ENCODE measurements at regions not wholly inside any gene's neighbourhood (a gene's known extent, or its start where the extent isn't known, plus 50 kb on each side); places are given as distances from the start of the nearest gene placed in this dataset.

DNA sequence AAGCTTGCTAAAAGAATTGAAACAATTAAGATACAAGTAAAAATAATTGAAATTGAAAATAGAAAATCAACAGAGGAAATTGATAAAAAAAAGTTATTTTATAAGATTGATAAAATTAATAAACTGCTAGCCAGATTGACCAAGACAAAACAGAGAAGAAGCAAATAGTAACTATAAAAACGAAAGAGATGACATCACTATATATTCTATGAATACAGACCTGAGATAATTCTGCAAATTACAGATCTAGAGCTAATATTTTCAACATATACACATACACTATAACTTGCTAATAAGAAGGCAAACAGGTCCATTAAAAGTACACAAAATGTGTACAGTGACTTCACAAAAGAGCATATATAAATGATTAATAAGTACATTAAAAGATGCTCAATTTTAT, 90.1 kb upstream of the RNPC3 start:
- H3K9me3 ChIP-seq (ENCODE audit: control insufficient read depth in 1 of 2, insufficient read depth in 1 of 2, low read length in 2 of 2), result no peaks in the 10 kb centered on the region
- H3K27ac ChIP-seq (ENCODE audit: low read depth in 1 of 2, low read length in 2 of 2), result no peak overlapping the region
- H3K27me3 ChIP-seq (ENCODE audit: control insufficient read depth in 1 of 2, insufficient read depth in 2 of 2, low read length in 2 of 2), result no peaks in the 10 kb centered on the region
- Mint-ChIP-seq H3K9me3 (no peaks in the 10 kb centered on the region), H3K4me3 (no peak overlapping the region), H3K36me3 (ENCODE audit: low read depth) (no peaks in the 10 kb centered on the region), H3K27me3 (no peaks in the 10 kb centered on the region), H3K27ac (no peak overlapping the region), H3K4me1 (ENCODE audit: low read depth) (no peaks in the 10 kb centered on the region)
- TF ChIP-seq, protein P1, sequence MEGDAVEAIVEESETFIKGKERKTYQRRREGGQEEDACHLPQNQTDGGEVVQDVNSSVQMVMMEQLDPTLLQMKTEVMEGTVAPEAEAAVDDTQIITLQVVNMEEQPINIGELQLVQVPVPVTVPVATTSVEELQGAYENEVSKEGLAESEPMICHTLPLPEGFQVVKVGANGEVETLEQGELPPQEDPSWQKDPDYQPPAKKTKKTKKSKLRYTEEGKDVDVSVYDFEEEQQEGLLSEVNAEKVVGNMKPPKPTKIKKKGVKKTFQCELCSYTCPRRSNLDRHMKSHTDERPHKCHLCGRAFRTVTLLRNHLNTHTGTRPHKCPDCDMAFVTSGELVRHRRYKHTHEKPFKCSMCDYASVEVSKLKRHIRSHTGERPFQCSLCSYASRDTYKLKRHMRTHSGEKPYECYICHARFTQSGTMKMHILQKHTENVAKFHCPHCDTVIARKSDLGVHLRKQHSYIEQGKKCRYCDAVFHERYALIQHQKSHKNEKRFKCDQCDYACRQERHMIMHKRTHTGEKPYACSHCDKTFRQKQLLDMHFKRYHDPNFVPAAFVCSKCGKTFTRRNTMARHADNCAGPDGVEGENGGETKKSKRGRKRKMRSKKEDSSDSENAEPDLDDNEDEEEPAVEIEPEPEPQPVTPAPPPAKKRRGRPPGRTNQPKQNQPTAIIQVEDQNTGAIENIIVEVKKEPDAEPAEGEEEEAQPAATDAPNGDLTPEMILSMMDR (IDR thresholded peaks at IDR 0.05), result no peak
- H3K36me3 ChIP-seq (ENCODE audit: insufficient read depth, low read length), result no peaks in the 10 kb centered on the region
- ChIA-PET POLR2A (no interaction called here), CTCF (no interaction called here)
- H3K4me1 ChIP-seq (ENCODE audit: insufficient read depth, low read length), result no peaks in the 10 kb centered on the region
- no peak for DNase-seq
- no peak for ATAC-seq (ENCODE audit: poor library complexity)
- H3K4me3 ChIP-seq (ENCODE audit: low read length), result no peak overlapping the region
- intact Hi-C loops (cut with DNase I, micrococcal nuclease), result no loop called here

DNA sequence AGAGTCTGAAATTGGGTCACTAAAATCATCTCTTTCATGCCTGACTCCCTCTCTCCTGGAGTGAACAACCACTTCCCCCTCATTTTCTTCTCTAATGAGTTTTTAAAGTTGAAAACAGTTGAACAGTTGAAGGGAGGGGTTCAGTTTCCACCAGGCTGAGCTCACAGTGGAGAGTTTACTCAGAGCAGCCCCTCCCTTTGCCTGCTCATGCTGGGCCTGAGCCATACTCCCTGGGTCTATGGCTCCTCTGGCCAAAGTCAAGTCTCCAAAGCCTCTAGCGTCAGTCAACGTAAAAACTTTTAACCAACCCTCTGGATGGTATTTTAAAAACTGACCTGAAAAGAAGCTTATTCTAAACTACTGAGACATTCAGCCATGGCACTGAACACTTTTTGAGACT, 100.8 kb upstream of the RNPC3 start:
- TF ChIP-seq, protein P1 (IDR thresholded peaks at IDR 0.05), result no peak
- Mint-ChIP-seq H3K27ac (no peak overlapping the region), H3K27me3 (no peaks in the 10 kb centered on the region), H3K36me3 (ENCODE audit: low read depth) (no peaks in the 10 kb centered on the region), H3K4me3 (no peak overlapping the region), H3K9me3 (no peaks in the 10 kb centered on the region), H3K4me1 (ENCODE audit: low read depth) (no peaks in the 10 kb centered on the region)
- ChIA-PET POLR2A (no interaction called here), CTCF (no interaction called here)
- no peak overlapping the region for H3K27ac ChIP-seq (ENCODE audit: low read depth in 1 of 2, low read length in 2 of 2)
- H3K36me3 ChIP-seq (ENCODE audit: insufficient read depth, low read length), result no peaks in the 10 kb centered on the region
- no peaks in the 10 kb centered on the region for H3K4me1 ChIP-seq (ENCODE audit: insufficient read depth, low read length)
- ATAC-seq (ENCODE audit: poor library complexity) (no peak), DNase-seq (no peak)
- H3K9me3 ChIP-seq (ENCODE audit: control insufficient read depth in 1 of 2, insufficient read depth in 1 of 2, low read length in 2 of 2), result no peaks in the 10 kb centered on the region
- peaks cover 0 to 6% of the 10 kb centered on the region in 2 experiments for H3K27me3 ChIP-seq (ENCODE audit: control insufficient read depth in 1 of 2, insufficient read depth in 2 of 2, low read length in 2 of 2)
- intact Hi-C loops (cut with DNase I, micrococcal nuclease), result no loop called here
- no peak overlapping the region for H3K4me3 ChIP-seq (ENCODE audit: low read length)

DNA sequence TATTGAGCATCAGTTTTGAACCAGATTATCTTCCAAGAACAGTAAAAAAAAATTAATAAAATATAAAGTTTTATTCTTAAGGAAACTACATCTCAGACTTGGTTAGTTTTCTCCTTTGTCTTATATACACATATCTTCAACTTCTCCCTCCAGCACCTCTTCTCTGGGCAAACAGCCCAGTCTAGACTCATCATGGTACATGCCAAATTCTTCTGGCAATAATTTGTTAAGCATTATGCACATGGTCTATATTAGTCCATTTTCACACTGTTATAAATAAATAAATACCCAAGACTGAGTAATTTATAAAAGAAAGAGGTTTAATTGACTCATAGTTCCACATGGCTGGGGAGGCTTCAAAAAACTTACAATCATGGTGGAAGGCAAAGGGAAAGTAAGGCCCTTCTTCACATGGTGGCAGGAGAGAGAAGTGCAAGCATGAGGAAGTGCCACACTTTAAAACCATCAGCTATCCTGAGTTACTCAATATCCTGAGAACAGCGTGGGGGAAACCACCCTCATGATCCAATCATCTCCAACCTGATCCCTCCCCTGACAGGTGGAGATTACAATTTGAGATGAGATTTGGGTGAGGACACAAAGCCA, 108.7 kb upstream of the RNPC3 start:
- CTCF ChIA-PET, result no interaction called here
- Histone ChIP-seq H3K36me3 (ENCODE audit: insufficient read depth, low read length) (no peaks in the 10 kb centered on the region), H3K27ac (ENCODE audit: low read depth in 1 of 2, low read length in 2 of 2) (no peak overlapping the region), H3K4me1 (ENCODE audit: insufficient read depth, low read length) (no peaks in the 10 kb centered on the region), H3K27me3 (ENCODE audit: control insufficient read depth in 1 of 2, insufficient read depth in 2 of 2, low read length in 2 of 2) (no peaks in the 10 kb centered on the region), H3K9me3 (ENCODE audit: control insufficient read depth in 1 of 2, insufficient read depth in 1 of 2, low read length in 2 of 2) (no peaks in the 10 kb centered on the region), H3K4me3 (ENCODE audit: low read length) (no peak overlapping the region)
- H3K9me3 Mint-ChIP-seq, result peaks cover 3% of the 10 kb centered on the region
- intact Hi-C loops (cut with DNase I, micrococcal nuclease), result no loop called here
- no peaks in the 10 kb centered on the region for H3K36me3 Mint-ChIP-seq (ENCODE audit: low read depth)
- H3K27ac Mint-ChIP-seq, result no peak overlapping the region
- TF ChIP-seq, protein P1 (IDR thresholded peaks at IDR 0.05), result no peak
- no peaks in the 10 kb centered on the region for H3K27me3 Mint-ChIP-seq
- POLR2A ChIA-PET, result no interaction called here
- DNase-seq (no peak), ATAC-seq (ENCODE audit: poor library complexity) (no peak)
- no peak overlapping the region for H3K4me3 Mint-ChIP-seq
- H3K4me1 Mint-ChIP-seq (ENCODE audit: low read depth), result no peaks in the 10 kb centered on the region
